ENCODE measurements at regions not wholly inside any gene's neighbourhood (a gene's known extent, or its start where the extent isn't known, plus 50 kb on each side); places are given as distances from the start of the nearest gene placed in this dataset.

- no peak for DNase-seq (ENCODE audit: low spot score)
These were observed 65.9 kb downstream of the EFNB1 start for GRCh38 chrX:68894513-68895340.

GRCh38 chrX:68894142-68894512, 65.3 kb downstream of the EFNB1 start:
- no peak for DNase-seq (ENCODE audit: low spot score)

- no peak for DNase-seq (ENCODE audit: low spot score)
These were observed 63.8 kb downstream of the EFNB1 start for GRCh38 chrX:68892651-68893050.

DNA sequence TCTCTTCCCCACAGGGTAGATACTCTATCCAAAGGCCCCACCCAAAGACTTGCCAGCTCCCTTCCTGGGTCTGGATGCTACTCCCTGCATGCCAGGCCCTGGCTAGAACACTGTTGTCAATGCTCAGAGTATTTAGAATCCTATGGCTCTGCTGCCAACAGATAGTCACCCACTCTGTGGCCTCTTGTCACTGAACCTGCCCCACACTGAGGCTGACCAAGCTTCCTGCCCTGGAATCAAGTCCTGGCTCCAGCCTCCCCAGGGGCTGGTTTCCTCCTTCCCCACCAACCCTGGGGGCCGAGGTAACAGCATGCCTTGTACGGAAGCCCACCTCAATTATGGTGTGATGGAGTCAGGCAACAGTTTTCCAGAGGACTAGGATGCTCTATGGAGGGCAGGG, 63.3 kb downstream of the EFNB1 start:
- no peak for DNase-seq (ENCODE audit: low spot score)

All from HuH-7.5 (cell line).